ENCODE measurements at regions not wholly inside any gene's neighbourhood (a gene's known extent, or its start where the extent isn't known, plus 50 kb on each side); places are given as distances from the start of the nearest gene placed in this dataset.

GRCh38 chr11:122062763-122063162, 53.3 kb downstream of the BLID start:
- ATAC-seq (no peak), DNase-seq (ENCODE audit: low spot score) (no peak)

GRCh38 chr11:122059565-122059964, 56.5 kb downstream of the BLID start:
- DNase-seq (ENCODE audit: low spot score) (no peak), ATAC-seq (no peak)

DNA sequence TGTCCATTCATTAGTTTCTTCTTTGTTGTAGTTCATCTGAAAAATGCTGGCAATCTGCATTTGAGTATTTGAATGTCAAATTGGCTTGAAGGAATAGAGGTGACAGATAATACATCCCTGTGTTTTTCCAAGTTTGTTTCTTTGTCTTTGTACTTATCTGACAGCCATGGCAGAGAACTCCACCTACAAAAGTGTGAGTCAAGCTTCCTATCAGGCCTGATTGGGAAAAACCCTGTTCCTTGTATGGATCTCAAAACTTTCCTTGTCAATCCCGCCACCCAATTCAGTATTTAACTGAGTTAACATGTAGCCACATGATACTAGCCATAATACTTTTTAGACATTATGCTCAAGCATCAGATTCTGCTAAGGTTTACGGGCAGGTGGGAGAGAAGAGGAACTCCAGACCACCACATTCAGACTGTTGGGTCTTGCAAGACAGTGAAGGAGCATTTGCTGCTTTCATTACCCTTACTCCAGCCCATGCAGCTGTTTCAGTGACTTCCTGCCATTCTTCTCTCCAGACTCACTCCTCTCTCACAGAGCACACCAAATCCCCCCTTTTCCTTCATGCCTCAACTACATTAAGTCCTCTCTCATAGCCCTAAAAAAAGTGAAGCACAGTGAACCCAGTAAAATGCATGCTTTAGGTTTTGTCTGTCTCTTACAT, 65.9 kb downstream of the BLID start:
- DNase-seq (ENCODE audit: low spot score) = no peak
- ATAC-seq = no peak

GRCh38 chr11:122048401-122048800, 67.6 kb downstream of the BLID start:
- ATAC-seq (no peak), DNase-seq (ENCODE audit: low spot score) (no peak)

DNA sequence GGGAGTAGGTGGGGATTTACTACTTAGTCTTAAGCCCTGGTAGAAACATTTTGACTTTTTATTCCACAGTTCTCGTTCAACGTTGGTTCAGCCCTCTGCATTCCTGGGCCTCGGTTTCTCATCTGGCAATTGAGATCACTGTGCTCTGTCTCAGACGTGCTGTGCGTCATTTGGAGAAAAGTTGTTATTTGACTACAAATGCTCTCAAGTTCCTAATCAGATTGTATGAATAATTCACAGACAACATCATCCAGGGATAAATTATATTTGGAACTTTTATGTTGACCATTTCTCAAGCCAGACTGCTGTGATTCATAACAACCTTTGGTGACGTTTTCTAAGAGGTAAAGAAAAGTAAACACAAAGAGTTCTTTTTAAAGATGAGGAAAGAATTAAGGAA, 69.2 kb downstream of the BLID start:
- DNase-seq (ENCODE audit: low spot score) (no peak), ATAC-seq (no peak)

DNA sequence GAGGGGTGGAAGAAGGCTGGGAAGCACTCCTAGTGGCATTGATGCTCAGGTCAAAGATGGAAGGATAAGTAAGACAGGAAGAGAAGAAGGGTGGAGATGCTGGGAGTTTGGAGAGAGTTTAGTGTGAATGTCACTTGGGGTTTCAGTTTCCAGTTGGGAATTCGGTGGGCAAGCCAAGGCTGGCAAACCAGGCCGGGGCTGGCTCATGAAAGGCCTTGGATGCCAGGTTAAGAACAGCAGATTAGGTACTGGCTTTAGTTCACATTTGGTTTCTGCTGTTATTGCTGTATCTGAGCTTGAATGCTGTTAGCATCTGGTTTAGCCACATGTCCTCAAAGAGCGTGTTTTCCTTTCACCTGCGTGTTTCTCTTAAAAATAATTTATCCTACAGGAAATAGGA, 69.6 kb downstream of the BLID start:
- no peak for ATAC-seq
- DNase-seq (ENCODE audit: low spot score) = no peak

DNA sequence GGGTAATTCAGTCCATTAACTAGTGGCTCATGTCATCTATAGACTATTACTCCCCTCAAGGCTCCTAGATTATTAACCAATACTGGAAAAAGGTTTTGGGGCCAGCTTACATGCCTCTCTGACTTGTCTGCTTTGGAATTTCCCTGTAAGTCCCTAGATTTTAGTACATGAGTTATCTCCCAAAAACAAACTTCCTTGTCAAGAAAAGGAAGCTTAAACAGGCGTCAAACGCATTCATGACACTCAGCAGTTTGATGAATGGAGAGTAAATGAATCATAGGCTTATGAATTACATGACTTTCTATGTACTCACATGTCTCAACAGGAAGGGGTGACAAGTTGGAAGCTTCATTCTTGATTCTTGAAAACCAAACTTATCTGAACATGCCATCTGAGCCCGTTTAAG, 70.8 kb downstream of the BLID start:
- DNase-seq (ENCODE audit: low spot score) (no peak), ATAC-seq (no peak)

GRCh38 chr11:122044086-122044485, 71.9 kb downstream of the BLID start:
- DNase-seq (ENCODE audit: low spot score) (no peak), ATAC-seq (no peak)

- ATAC-seq = no peak
- DNase-seq (ENCODE audit: low spot score) = no peak
These were observed 73.0 kb downstream of the BLID start for GRCh38 chr11:122042981-122043380.

GRCh38 chr11:122040464-122040863, 75.6 kb downstream of the BLID start:
- DNase-seq (ENCODE audit: low spot score) (no peak), ATAC-seq (no peak)

DNA sequence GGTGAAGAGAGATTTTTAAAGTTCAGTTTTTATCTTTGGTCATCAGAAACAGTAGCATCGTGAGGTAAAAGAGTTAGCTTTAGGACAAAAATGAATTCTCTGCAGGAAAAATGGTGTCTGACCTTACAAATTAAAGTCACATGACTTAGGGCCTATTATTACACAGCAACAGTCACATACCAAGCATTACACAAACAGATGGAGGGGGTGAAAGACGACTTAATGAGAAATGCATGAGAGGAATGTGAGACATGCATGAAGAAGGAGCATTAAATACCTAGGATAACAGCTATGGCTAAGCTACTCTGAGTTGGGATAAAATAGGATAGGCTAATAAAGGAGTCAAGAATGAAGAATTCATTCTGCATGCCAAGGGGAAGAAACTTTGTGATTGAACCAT, 77.5 kb downstream of the BLID start:
- DNase-seq (ENCODE audit: low spot score) (no peak), ATAC-seq (no peak)

GRCh38 chr11:122037911-122038310, 78.1 kb downstream of the BLID start:
- ATAC-seq (no peak), DNase-seq (ENCODE audit: low spot score) (no peak)

DNA sequence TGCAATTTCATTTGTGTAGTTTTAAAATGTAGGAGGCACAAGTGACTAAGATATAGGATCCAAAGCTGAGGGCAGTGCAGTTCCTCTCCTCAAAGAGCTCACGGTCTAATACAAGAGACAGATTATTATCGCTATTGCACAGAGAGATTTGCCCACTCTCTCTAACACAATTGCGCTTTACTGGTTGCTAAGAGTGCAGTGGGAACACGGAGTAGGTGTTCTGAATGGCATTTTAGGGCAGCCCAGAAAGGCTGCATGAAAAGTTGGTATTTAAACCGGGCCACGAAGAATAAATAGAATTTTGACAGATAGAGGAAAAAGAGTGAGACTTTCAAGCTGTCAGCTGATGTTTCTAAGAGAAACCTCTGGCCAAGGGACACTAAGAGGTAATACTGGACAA, 79.5 kb downstream of the BLID start:
- ATAC-seq = no peak

DNA sequence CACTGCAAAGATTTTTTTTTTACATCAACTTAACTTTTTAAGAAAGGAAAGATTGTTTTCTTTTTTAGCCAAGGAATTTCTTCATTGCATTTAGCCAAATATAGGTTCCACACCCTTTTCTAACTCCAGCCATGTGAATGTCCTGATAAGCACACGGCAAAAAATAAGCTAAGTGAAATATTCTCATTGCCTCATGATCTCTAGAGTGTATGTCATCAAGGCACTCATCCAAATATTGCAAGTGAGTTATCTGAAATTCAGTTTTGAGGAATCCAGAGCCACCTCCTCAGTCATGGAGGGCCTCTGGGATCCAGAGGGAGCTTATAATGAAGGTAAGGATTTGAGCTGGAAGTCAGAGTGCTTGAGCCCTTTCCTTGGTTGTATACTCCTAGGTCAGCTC, 80.0 kb downstream of the BLID start:
- DNase-seq (ENCODE audit: low spot score) (no peak), ATAC-seq (no peak)

More for the DNA sequence above, 79.5 kb downstream of the BLID start:
- no peak for DNase-seq (ENCODE audit: low spot score)

DNA sequence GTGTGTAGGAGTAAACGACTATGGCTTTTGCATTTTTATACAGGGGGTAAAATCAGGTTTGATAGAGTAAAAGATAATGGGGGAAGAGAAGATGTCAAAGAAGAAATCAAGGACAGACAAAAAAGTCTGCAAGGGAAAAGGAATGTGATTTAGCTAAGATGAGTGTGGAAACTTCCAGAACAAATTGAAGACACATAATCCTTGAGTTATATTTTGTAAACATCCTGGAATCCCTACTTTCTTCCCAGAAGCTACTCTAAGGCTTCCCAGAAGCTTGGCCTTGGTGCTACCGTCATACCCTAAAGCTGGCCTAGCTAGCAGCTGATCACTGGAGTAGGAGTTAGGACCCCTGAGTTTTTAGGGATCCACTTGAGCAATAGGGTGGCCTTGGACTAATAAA, 82.4 kb downstream of the BLID start:
- DNase-seq (ENCODE audit: low spot score) = no peak
- ATAC-seq = no peak

DNA sequence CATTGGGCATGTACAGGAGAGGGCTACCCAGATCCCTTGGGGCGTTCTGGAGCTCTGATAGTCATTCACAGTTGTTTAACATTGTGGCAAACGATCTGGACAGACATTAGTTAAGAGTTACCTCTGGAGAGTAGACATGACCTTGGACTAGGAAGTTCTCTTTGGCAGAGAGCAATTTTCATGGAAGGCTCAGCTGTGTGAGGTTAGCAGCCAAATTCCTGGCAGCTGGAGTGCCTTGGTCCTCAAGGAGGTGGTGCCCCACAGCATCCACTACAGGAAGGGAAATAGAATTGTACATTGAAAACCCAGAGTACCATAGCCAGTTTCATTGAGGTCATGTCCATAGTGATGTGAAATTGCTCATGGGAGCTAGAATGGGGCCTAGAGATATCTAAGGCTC, 82.8 kb downstream of the BLID start:
- ATAC-seq = no peak
- no peak for DNase-seq (ENCODE audit: low spot score)

GRCh38 chr11:122032317-122032716, 83.7 kb downstream of the BLID start:
- DNase-seq (ENCODE audit: low spot score) = no peak
- no peak for ATAC-seq

GRCh38 chr11:122031813-122032212, 84.2 kb downstream of the BLID start:
- DNase-seq (ENCODE audit: low spot score) (no peak), ATAC-seq (no peak)

DNA sequence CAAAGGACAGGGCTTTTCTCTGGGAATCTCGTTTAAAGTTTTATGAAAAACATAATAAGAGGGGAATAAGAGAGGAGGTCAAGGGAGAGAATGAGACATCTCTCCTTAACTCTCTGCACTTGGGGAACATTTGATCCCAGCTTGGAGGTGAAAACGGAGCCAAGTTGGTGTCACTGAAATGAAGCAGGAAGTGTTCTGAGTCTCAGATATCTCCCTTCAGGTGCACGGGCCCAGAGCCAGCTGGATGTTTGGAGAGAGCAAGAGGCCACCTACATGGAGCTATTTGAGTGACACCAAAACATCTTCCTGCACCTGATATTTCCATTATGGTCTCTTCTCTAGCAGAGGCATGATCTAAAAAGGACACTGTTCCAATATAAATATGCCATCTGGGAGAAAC, 85.7 kb downstream of the BLID start:
- DNase-seq (ENCODE audit: low spot score) = no peak
- no peak for ATAC-seq

DNA sequence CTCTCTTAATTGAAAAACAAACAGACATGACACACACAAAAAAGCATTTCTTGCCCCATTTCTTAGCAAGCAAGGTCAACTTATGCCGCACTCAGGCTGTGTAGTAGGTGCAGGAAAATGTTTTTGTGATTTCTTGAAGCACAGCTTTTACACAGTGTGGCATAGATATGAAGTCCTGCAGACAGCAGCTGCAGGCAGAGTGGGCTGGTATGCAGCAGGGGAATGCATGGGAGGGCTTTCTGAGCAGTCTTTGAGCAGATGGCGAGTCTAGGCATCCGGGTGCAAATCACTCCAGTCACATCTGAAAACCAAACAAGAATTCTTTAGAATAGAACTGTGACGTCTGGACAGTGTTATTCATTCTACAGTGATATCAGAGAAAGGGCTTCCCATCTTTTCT, 87.5 kb downstream of the BLID start:
- no peak for ATAC-seq

DNA sequence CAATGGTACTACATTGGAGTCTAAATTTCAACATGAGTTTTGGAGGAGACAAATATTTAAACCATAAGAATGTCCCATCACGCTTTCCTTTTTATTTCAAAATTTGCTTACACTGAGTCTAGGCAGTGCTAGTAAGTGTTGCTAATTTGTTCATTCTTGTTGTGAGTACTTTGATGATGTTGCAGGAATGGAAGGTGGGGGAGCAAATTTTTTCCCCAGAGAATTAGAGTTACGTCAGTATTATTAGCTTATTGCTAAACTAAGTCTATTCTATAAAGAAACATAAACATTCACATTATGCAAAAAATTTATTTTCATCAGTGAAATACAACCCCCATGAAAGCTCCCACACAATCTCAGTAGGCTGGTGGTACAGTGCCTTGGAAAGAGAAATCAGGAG, 88.0 kb downstream of the BLID start:
- DNase-seq (ENCODE audit: low spot score) (no peak), ATAC-seq (no peak)

More for the DNA sequence above, 87.5 kb downstream of the BLID start:
- DNase-seq (ENCODE audit: low spot score) = no peak

GRCh38 chr11:122025757-122026156, 90.3 kb downstream of the BLID start:
- ATAC-seq (no peak), DNase-seq (ENCODE audit: low spot score) (no peak)

- DNase-seq (ENCODE audit: low spot score) = no peak
These were observed 91.7 kb downstream of the BLID start for GRCh38 chr11:122024278-122024677.

More at GRCh38 chr11:122024278-122024677, 91.7 kb downstream of the BLID start:
- ATAC-seq = no peak
